ENCODE measurements at regions not wholly inside any gene's neighbourhood (a gene's known extent, or its start where the extent isn't known, plus 50 kb on each side); places are given as distances from the start of the nearest gene placed in this dataset.
"Not testable (repeated sequence)": the region's sequence is repeated elsewhere in the genome, so short reads cannot be mapped to it uniquely, and the experiment has no call there.

GRCh38 chr7:109611656-109612055, 1042.0 kb downstream of the DNAJB9 start:
- no peaks in the 10 kb centered on the region for H3K36me3 ChIP-seq (replicated peaks in 1 of 2; ENCODE audit: insufficient read depth in 1 of 2, low read depth in 2 of 2)
- no peak overlapping the region for H3K27ac ChIP-seq
- H3K4me1 ChIP-seq, result no peaks in the 10 kb centered on the region
- DNase-seq, result no peak
- intact Hi-C loops (cut with DNase I), result no loop called here
- 95 to 97% methylated on average over 1 of the region's 1 CpG for WGBS, 2 donors
- no peak for ATAC-seq
- no peak overlapping the region for H3K4me3 ChIP-seq
- H3K9me3 ChIP-seq, result no peaks in the 10 kb centered on the region
- TF ChIP-seq POLR2A (IDR thresholded peaks at IDR 0.05), result no peak
- no peak for TF ChIP-seq CTCF (IDR thresholded peaks at IDR 0.05)
- H3K27me3 ChIP-seq, result no peaks in the 10 kb centered on the region

- Histone ChIP-seq H3K9me3 (no peaks in the 10 kb centered on the region), H3K4me1 (no peaks in the 10 kb centered on the region), H3K27ac (no peak overlapping the region), H3K36me3 (replicated peaks in 1 of 2; ENCODE audit: insufficient read depth in 1 of 2, low read depth in 2 of 2) (no peaks in the 10 kb centered on the region), H3K4me3 (no peak overlapping the region), H3K27me3 (no peaks in the 10 kb centered on the region)
- TF ChIP-seq POLR2A (IDR thresholded peaks at IDR 0.05) (no peak), CTCF (IDR thresholded peaks at IDR 0.05) (no peak)
- intact Hi-C loops (cut with DNase I), result no loop called here
- DNase-seq (no peak), ATAC-seq (no peak)
- WGBS, 2 donors, result 94 to 95% methylated on average over 3 of the region's 3 CpGs
Observed at GRCh38 chr7:109616551-109617069, 1046.9 kb downstream of the DNAJB9 start.

- no peaks in the 10 kb centered on the region for H3K36me3 ChIP-seq (replicated peaks in 1 of 2; ENCODE audit: insufficient read depth in 1 of 2, low read depth in 2 of 2)
- no peaks in the 10 kb centered on the region for H3K4me1 ChIP-seq
- 72 to 94% methylated on average over 1 of the region's 1 CpG for WGBS, 2 donors
- no peaks in the 10 kb centered on the region for H3K9me3 ChIP-seq
- ATAC-seq (no peak), DNase-seq (no peak)
- no peak overlapping the region for H3K4me3 ChIP-seq
- TF ChIP-seq POLR2A (IDR thresholded peaks at IDR 0.05), result no peak
- no peaks in the 10 kb centered on the region for H3K27me3 ChIP-seq
- intact Hi-C loops (cut with DNase I), result no loop called here
- H3K27ac ChIP-seq, result no peak overlapping the region
Observed at GRCh38 chr7:109622320-109622719, 1052.6 kb downstream of the DNAJB9 start.

GRCh38 chr7:109632890-109633289, 1063.2 kb downstream of the DNAJB9 start:
- intact Hi-C loops (cut with DNase I); H3K4me3 ChIP-seq; ATAC-seq; H3K4me1 ChIP-seq; H3K36me3 ChIP-seq (replicated peaks in 1 of 2; ENCODE audit: insufficient read depth in 1 of 2, low read depth in 2 of 2); DNase-seq; H3K27me3 ChIP-seq; H3K9me3 ChIP-seq; H3K27ac ChIP-seq: not testable (repeated sequence)
- 71 to 75% methylated on average over 8 of the region's 8 CpGs for WGBS, 2 donors

- Histone ChIP-seq H3K4me1 (no peaks in the 10 kb centered on the region), H3K9me3 (no peaks in the 10 kb centered on the region), H3K27me3 (no peaks in the 10 kb centered on the region), H3K36me3 (replicated peaks in 1 of 2; ENCODE audit: insufficient read depth in 1 of 2, low read depth in 2 of 2) (no peaks in the 10 kb centered on the region), H3K4me3 (no peak overlapping the region), H3K27ac (no peak overlapping the region)
- no peak for TF ChIP-seq POLR2A (IDR thresholded peaks at IDR 0.05)
- no peak for TF ChIP-seq CTCF (IDR thresholded peaks at IDR 0.05)
- ATAC-seq (no peak), DNase-seq (no peak)
- WGBS, 2 donors, result 68 to 73% methylated on average over 3 of the region's 3 CpGs
- intact Hi-C loops (cut with DNase I), result no loop called here
Observed at GRCh38 chr7:109635374-109635773, 1065.7 kb downstream of the DNAJB9 start.

GRCh38 chr7:109637428-109637990, 1067.8 kb downstream of the DNAJB9 start:
- ATAC-seq, result no peak

More at GRCh38 chr7:109637428-109637990, 1067.8 kb downstream of the DNAJB9 start:
- intact Hi-C loops (cut with DNase I), result no loop called here
- TF ChIP-seq POLR2A (IDR thresholded peaks at IDR 0.05), result no peak
- no peak for TF ChIP-seq CTCF (IDR thresholded peaks at IDR 0.05)
- no peak overlapping the region for H3K4me3 ChIP-seq
- H3K27ac ChIP-seq, result no peak overlapping the region
- no peaks in the 10 kb centered on the region for H3K36me3 ChIP-seq (replicated peaks in 1 of 2; ENCODE audit: insufficient read depth in 1 of 2, low read depth in 2 of 2)
- H3K27me3 ChIP-seq, result no peaks in the 10 kb centered on the region
- no peaks in the 10 kb centered on the region for H3K4me1 ChIP-seq
- H3K9me3 ChIP-seq, result no peaks in the 10 kb centered on the region
- no peak for DNase-seq
- 78 to 86% methylated on average over 4 of the region's 4 CpGs for WGBS, 2 donors

Data from body of pancreas (tissue), 4 donors.